ENCODE measurements at regions not wholly inside any gene's neighbourhood (a gene's known extent, or its start where the extent isn't known, plus 50 kb on each side); places are given as distances from the start of the nearest gene placed in this dataset.

GRCh38 chr4:10180603-10180926 is 64.0 kb upstream of the WDR1 start (continued):
- TF ChIP-seq ZNF532 (CRISPR knock-in tag; IDR thresholded peaks at IDR 0.05; ENCODE audit: borderline replicate concordance) (no peak), TP53 (CRISPR knock-in tag; IDR thresholded peaks at IDR 0.05) (no peak), NFATC4 (CRISPR knock-in tag; IDR thresholded peaks at IDR 0.05) (no peak), ZNF219 (CRISPR knock-in tag; IDR thresholded peaks at IDR 0.05; ENCODE audit: borderline replicate concordance) (no peak), ZNF138 (CRISPR knock-in tag; conservative IDR thresholded peaks at IDR 0.05) (no peak), ETV6 (CRISPR knock-in tag; IDR thresholded peaks at IDR 0.05) (no peak), ZNF396 (CRISPR knock-in tag; IDR thresholded peaks at IDR 0.05; ENCODE audit: borderline replicate concordance) (no peak)
- TF ChIP-seq, protein P1, sequence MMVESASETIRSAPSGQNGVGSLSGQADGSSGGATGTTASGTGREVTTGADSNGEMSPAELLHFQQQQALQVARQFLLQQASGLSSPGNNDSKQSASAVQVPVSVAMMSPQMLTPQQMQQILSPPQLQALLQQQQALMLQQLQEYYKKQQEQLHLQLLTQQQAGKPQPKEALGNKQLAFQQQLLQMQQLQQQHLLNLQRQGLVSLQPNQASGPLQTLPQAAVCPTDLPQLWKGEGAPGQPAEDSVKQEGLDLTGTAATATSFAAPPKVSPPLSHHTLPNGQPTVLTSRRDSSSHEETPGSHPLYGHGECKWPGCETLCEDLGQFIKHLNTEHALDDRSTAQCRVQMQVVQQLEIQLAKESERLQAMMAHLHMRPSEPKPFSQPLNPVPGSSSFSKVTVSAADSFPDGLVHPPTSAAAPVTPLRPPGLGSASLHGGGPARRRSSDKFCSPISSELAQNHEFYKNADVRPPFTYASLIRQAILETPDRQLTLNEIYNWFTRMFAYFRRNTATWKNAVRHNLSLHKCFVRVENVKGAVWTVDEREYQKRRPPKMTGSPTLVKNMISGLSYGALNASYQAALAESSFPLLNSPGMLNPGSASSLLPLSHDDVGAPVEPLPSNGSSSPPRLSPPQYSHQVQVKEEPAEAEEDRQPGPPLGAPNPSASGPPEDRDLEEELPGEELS (CRISPR knock-in tag; IDR thresholded peaks at IDR 0.05), result no peak

DNA sequence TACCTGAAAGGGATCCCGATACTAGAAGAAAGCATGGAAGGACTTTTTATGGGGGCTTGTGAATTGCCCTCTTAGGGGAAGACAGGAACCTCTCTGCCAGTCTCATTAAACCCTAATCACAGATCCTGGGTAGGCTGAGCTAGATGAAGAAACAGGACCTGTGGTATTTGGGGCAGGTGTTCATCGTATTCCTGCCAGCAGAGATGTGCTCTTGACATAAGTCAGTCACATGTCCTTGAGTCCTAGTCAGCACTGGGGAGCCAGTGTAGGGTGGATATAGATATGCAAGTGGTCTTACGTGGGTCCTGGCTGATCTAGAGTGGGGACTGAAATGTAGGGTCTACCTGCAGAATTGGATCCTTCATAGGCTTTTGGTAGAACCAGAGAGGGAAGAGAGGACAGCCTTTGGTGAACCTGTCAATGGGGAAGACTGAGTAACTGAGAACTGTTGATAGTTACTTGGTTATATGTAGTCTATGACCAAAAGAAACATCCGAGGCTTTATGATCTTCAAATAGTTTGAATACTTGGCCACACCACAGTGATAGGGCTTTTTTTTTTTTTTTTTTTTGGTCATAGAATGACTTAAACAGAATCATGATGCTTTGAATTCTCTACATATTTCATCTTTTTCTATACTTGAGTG is 63.5 kb upstream of the WDR1 start:
- ATAC-seq (no peak), DNase-seq (ENCODE audit: low spot score) (no peak)
- Mint-ChIP-seq H3K9me3 (peaks cover 64% of the 10 kb centered on the region), H3K27me3 (ENCODE audit: low read depth) (peaks cover 3% of the 10 kb centered on the region), H3K36me3 (no peaks in the 10 kb centered on the region; the same call in 1 of the 2 replicates), H3K27ac (no peak overlapping the region), H3K4me1 (no peaks in the 10 kb centered on the region), H3K4me3 (no peak overlapping the region)
- ChIA-PET CTCF (no interaction called here), POLR2A (no interaction called here)
- TF ChIP-seq, protein P2, sequence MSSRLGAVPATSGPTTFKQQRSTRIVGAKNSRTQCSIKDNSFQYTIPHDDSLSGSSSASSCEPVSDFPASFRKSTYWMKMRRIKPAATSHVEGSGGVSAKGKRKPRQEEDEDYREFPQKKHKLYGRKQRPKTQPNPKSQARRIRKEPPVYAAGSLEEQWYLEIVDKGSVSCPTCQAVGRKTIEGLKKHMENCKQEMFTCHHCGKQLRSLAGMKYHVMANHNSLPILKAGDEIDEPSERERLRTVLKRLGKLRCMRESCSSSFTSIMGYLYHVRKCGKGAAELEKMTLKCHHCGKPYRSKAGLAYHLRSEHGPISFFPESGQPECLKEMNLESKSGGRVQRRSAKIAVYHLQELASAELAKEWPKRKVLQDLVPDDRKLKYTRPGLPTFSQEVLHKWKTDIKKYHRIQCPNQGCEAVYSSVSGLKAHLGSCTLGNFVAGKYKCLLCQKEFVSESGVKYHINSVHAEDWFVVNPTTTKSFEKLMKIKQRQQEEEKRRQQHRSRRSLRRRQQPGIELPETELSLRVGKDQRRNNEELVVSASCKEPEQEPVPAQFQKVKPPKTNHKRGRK (CRISPR knock-in tag; IDR thresholded peaks at IDR 0.05; ENCODE audit: borderline replicate concordance), result no peak
- TF ChIP-seq, protein P3, sequence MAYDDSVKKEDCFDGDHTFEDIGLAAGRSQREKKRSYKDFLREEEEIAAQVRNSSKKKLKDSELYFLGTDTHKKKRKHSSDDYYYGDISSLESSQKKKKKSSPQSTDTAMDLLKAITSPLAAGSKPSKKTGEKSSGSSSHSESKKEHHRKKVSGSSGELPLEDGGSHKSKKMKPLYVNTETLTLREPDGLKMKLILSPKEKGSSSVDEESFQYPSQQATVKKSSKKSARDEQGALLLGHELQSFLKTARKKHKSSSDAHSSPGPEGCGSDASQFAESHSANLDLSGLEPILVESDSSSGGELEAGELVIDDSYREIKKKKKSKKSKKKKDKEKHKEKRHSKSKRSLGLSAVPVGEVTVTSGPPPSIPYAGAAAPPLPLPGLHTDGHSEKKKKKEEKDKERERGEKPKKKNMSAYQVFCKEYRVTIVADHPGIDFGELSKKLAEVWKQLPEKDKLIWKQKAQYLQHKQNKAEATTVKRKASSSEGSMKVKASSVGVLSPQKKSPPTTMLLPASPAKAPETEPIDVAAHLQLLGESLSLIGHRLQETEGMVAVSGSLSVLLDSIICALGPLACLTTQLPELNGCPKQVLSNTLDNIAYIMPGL (CRISPR knock-in tag; IDR thresholded peaks at IDR 0.05), result no peak

DNA sequence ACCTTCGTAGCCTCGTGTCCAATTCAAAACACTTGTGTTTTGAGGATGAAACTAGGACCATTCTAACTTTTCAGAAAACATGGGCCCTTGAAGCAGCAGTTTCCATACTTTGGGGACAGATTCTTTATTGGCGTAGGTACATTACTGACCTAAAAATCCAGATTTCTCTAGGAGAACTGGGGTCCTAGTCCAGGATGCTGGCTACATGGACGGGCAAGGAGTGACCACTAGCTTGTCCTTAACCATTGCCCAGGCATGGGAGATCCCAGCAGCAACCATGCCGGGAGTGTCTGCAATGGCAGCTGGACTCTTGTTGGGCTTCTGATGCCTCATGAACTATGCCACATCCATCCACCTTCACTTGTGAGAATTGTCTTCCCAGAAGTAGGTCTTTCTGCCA is 62.2 kb upstream of the WDR1 start:
- ATAC-seq, result no peak
- Mint-ChIP-seq H3K36me3 (no peaks in the 10 kb centered on the region; the same call in 1 of the 2 replicates), H3K4me1 (peaks cover 3% of the 10 kb centered on the region), H3K4me3 (no peak overlapping the region), H3K9me3 (peaks cover 64% of the 10 kb centered on the region), H3K27me3 (ENCODE audit: low read depth) (peaks cover 6% of the 10 kb centered on the region), H3K27ac (no peak overlapping the region)
- no peak for DNase-seq (ENCODE audit: low spot score)
- ChIA-PET POLR2A (no interaction called here), CTCF (no interaction called here)
- TF ChIP-seq CBFB (CRISPR knock-in tag; IDR thresholded peaks at IDR 0.05; ENCODE audit: low read depth) (no peak), ESRRA (CRISPR knock-in tag; IDR thresholded peaks at IDR 0.05; ENCODE audit: borderline replicate concordance) (no peak), SOX15 (CRISPR knock-in tag; IDR thresholded peaks at IDR 0.05) (no peak), RELA (CRISPR knock-in tag; IDR thresholded peaks at IDR 0.05; ENCODE audit: borderline replicate concordance) (no peak), ZNF121 (CRISPR knock-in tag; IDR thresholded peaks at IDR 0.05) (no peak), ZNF232 (CRISPR knock-in tag; IDR thresholded peaks at IDR 0.05) (no peak), NFE2L1 (CRISPR knock-in tag; IDR thresholded peaks at IDR 0.05) (no peak), ZNF317 (CRISPR knock-in tag; IDR thresholded peaks at IDR 0.05; ENCODE audit: borderline replicate concordance, low read depth) (no peak)
- TF ChIP-seq, protein P4, sequence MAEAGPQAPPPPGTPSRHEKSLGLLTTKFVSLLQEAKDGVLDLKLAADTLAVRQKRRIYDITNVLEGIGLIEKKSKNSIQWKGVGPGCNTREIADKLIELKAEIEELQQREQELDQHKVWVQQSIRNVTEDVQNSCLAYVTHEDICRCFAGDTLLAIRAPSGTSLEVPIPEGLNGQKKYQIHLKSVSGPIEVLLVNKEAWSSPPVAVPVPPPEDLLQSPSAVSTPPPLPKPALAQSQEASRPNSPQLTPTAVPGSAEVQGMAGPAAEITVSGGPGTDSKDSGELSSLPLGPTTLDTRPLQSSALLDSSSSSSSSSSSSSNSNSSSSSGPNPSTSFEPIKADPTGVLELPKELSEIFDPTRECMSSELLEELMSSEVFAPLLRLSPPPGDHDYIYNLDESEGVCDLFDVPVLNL (CRISPR knock-in tag; IDR thresholded peaks at IDR 0.05; ENCODE audit: borderline replicate concordance, low read depth), result no peak

All from WTC11 (cell line).